T-helper 1 cell treated with Interleukin-12 subunit alpha and Interleukin-12 subunit beta and Interleukin-4 antibody, amounts not matched to agents 30 μg/mL and 1 μg/mL, for 36 hours (primary cell): ENCODE measurements at regions not wholly inside any gene's neighbourhood (a gene's known extent, or its start where the extent isn't known, plus 50 kb on each side); places are given as distances from the start of the nearest gene placed in this dataset.

ENCODE experiments used
- H3K27ac Mint-ChIP-seq: one replicate; pipeline ENCODE4 v1.8.0; 2021; ENCODE audit warnings: mild to moderate bottlenecking, mixed read lengths
- H3K27me3 Mint-ChIP-seq: one replicate; pipeline ENCODE4 v1.8.0; 2021; ENCODE audit warnings: low read depth, mixed read lengths
- H3K36me3 Mint-ChIP-seq: one replicate; pipeline ENCODE4 v1.8.0; 2021; ENCODE audit warnings: low read depth, mixed read lengths
- H3K4me1 Mint-ChIP-seq: one replicate; pipeline ENCODE4 v1.8.0; 2021; ENCODE audit warnings: low read depth, mixed read lengths
- H3K4me3 Mint-ChIP-seq: one replicate; pipeline ENCODE4 v1.8.0; 2021; ENCODE audit warnings: mild to moderate bottlenecking, moderate library complexity, mixed read lengths
- H3K9me3 Mint-ChIP-seq: one replicate; pipeline ENCODE4 v1.8.0; 2021; ENCODE audit warnings: mixed read lengths

GRCh38 chr1:229822026-229822425 lies 196.0 kb downstream of the URB2 start:
- no peaks in the 10 kb centered on the region for H3K36me3 Mint-ChIP-seq
- H3K27me3 Mint-ChIP-seq: no peaks in the 10 kb centered on the region
- no peak overlapping the region for H3K4me3 Mint-ChIP-seq
- H3K27ac Mint-ChIP-seq: no peak overlapping the region
- no peaks in the 10 kb centered on the region for H3K4me1 Mint-ChIP-seq
- H3K9me3 Mint-ChIP-seq: peaks cover 10% of the 10 kb centered on the region

DNA sequence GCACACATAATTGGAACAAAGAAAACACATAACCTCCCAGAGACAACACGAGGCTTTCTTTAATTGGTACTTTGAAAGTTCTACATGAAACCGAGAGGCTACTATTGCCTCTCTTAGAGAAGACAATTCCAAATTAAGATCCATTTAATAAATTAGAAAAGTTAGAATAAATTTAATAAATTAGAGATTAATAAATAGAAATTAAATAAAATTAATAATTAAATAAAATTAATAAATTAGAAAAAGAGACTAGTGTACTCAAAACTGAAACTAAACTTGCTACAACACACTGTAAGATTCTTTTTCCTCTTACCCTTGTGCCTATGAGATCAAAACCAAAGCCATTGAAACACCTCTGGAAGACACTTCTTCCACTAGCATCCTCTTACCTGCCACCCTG lies 199.0 kb downstream of the URB2 start:
- Mint-ChIP-seq H3K9me3 (peaks cover 19% of the 10 kb centered on the region), H3K36me3 (no peaks in the 10 kb centered on the region), H3K4me3 (no peak overlapping the region), H3K27ac (no peak overlapping the region), H3K4me1 (no peaks in the 10 kb centered on the region), H3K27me3 (peaks cover 7% of the 10 kb centered on the region)

DNA sequence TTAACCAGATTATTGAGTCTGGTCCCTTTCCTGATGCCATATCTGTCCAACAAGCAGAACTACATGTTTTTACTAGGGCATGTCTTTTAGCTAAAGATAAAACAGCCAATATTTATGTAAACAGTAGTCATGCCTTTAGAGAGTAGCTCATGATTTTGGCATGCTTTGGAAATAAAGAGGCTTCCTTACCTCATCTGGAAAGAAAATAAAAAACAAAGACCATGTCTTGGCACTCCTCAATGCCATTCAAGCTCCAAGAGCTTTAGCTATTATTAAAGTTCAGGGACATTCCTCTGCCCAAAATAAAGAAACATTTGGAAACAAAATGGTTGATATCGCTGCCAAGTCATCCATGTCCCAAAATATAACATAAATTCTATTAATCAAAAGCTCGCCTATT lies 202.4 kb downstream of the URB2 start:
- peaks cover 19% of the 10 kb centered on the region for H3K9me3 Mint-ChIP-seq
- no peaks in the 10 kb centered on the region for H3K4me1 Mint-ChIP-seq
- no peak overlapping the region for H3K27ac Mint-ChIP-seq
- peaks cover 15% of the 10 kb centered on the region for H3K27me3 Mint-ChIP-seq
- H3K36me3 Mint-ChIP-seq: no peaks in the 10 kb centered on the region
- H3K4me3 Mint-ChIP-seq: no peak overlapping the region

DNA sequence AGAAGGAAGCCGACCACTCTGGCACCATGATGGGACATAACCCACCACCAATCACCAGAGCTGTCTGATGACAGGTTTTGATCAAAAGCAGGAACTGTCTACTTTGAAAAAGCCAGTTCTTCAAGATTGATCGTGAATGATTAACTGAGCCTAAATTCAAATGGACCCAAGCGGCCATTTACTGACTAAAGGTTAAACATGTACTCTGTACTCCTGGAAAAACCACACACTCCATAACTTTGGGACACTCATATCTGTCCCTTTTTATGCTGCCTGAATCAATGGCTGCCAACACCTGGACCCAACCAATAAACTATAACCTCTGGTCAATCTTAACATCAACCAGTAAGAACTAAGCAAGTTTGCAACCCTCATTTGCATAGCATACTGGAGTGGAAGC lies 206.6 kb downstream of the URB2 start:
- Mint-ChIP-seq H3K4me1 (no peaks in the 10 kb centered on the region), H3K4me3 (no peak overlapping the region), H3K9me3 (peaks cover 6% of the 10 kb centered on the region), H3K27ac (no peak overlapping the region), H3K36me3 (no peaks in the 10 kb centered on the region), H3K27me3 (peaks cover 22% of the 10 kb centered on the region)

DNA sequence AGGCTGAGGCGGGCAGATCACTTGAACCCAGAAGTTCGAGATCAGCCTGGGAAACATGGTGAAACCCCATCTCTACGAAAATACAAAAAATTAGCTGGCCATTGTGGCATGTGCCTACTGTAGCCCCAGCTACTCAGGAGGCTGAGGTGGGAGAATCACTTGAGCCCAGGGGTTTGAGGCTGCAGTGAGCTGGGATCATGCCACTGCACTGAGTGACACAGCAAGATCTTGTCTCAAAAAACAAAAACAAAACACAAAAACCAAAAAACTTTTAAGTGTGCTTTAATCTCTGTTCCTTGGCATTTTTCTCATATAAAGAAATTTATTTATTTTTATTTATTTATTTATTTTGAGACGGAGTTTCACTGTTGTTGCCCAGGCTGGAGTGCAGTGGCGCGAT lies 208.2 kb downstream of the URB2 start:
- H3K4me1 Mint-ChIP-seq: no peaks in the 10 kb centered on the region
- H3K4me3 Mint-ChIP-seq: no peak overlapping the region
- H3K9me3 Mint-ChIP-seq: no peaks in the 10 kb centered on the region
- H3K27ac Mint-ChIP-seq: no peak overlapping the region
- peaks cover 17% of the 10 kb centered on the region for H3K27me3 Mint-ChIP-seq
- H3K36me3 Mint-ChIP-seq: no peaks in the 10 kb centered on the region

DNA sequence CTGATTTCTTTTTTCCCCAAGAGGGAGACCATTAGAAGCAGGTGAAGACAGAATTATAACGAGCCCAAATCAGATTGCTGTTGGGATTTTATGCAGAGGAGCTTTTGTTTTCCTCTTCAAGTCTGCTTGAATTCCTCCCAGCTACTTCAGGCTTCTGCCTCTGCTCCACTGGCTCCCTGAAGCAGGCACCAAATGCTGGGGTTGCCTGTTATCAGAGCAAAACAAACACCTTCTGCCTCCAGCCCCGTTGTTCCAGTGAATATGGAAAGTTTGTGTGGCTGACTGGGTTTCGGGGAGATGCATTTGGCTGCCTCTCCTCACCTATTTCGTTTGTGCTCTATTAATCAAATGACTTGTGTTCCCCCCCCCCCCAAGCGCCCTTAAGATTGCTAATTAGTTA lies 209.2 kb downstream of the URB2 start:
- Mint-ChIP-seq H3K27ac (no peak overlapping the region), H3K4me1 (no peaks in the 10 kb centered on the region), H3K9me3 (no peaks in the 10 kb centered on the region), H3K4me3 (no peak overlapping the region), H3K27me3 (peaks cover 22% of the 10 kb centered on the region), H3K36me3 (no peaks in the 10 kb centered on the region)

GRCh38 chr1:229836324-229836723 lies 210.3 kb downstream of the URB2 start:
- Mint-ChIP-seq H3K9me3 (no peaks in the 10 kb centered on the region), H3K27me3 (peaks cover 18% of the 10 kb centered on the region), H3K27ac (no peak overlapping the region), H3K4me3 (no peak overlapping the region), H3K36me3 (no peaks in the 10 kb centered on the region), H3K4me1 (no peaks in the 10 kb centered on the region)

DNA sequence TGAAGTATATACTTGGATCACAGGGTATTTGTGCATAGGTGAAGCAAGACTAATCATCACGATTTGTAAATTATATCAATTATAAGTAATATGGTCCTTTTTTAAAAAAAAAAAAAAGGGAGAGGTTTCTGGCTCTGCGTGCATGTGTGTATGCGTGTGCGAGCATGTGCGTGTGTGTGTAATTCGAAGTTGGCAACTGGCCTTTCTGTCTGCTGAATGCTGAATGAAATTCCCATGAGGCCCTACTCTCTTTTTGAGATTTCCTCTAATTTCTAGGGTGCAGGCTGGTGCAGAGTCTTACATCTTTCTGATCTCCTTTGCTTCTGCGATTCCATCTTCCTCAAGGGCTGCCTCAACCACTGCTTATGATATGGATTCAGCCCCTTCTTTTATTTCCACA lies 212.2 kb downstream of the URB2 start:
- no peak overlapping the region for H3K27ac Mint-ChIP-seq
- no peaks in the 10 kb centered on the region for H3K4me1 Mint-ChIP-seq
- no peaks in the 10 kb centered on the region for H3K9me3 Mint-ChIP-seq
- H3K4me3 Mint-ChIP-seq: no peak overlapping the region
- H3K36me3 Mint-ChIP-seq: no peaks in the 10 kb centered on the region
- H3K27me3 Mint-ChIP-seq: peaks cover 18% of the 10 kb centered on the region

GRCh38 chr1:229839800-229840199 lies 213.8 kb downstream of the URB2 start:
- no peak overlapping the region for H3K27ac Mint-ChIP-seq
- H3K27me3 Mint-ChIP-seq: peaks cover 27% of the 10 kb centered on the region
- H3K9me3 Mint-ChIP-seq: no peaks in the 10 kb centered on the region
- no peak overlapping the region for H3K4me3 Mint-ChIP-seq
- no peaks in the 10 kb centered on the region for H3K4me1 Mint-ChIP-seq
- no peaks in the 10 kb centered on the region for H3K36me3 Mint-ChIP-seq

GRCh38 chr1:229841230-229841629 lies 215.2 kb downstream of the URB2 start:
- no peak overlapping the region for H3K27ac Mint-ChIP-seq
- H3K4me1 Mint-ChIP-seq: no peaks in the 10 kb centered on the region
- peaks cover 38% of the 10 kb centered on the region for H3K27me3 Mint-ChIP-seq
- H3K36me3 Mint-ChIP-seq: no peaks in the 10 kb centered on the region
- H3K9me3 Mint-ChIP-seq: no peaks in the 10 kb centered on the region
- no peak overlapping the region for H3K4me3 Mint-ChIP-seq

GRCh38 chr1:229842302-229843255 lies 216.5 kb downstream of the URB2 start:
- Mint-ChIP-seq H3K4me3 (no peak overlapping the region), H3K9me3 (no peaks in the 10 kb centered on the region), H3K36me3 (no peaks in the 10 kb centered on the region), H3K27ac (no peak overlapping the region), H3K4me1 (no peaks in the 10 kb centered on the region), H3K27me3 (peaks cover 35% of the 10 kb centered on the region)

GRCh38 chr1:229843627-229844238 lies 217.7 kb downstream of the URB2 start:
- no peaks in the 10 kb centered on the region for H3K36me3 Mint-ChIP-seq
- H3K4me3 Mint-ChIP-seq: no peak overlapping the region
- H3K27me3 Mint-ChIP-seq: peaks cover 35% of the 10 kb centered on the region
- H3K9me3 Mint-ChIP-seq: no peaks in the 10 kb centered on the region
- no peaks in the 10 kb centered on the region for H3K4me1 Mint-ChIP-seq
- no peak overlapping the region for H3K27ac Mint-ChIP-seq

DNA sequence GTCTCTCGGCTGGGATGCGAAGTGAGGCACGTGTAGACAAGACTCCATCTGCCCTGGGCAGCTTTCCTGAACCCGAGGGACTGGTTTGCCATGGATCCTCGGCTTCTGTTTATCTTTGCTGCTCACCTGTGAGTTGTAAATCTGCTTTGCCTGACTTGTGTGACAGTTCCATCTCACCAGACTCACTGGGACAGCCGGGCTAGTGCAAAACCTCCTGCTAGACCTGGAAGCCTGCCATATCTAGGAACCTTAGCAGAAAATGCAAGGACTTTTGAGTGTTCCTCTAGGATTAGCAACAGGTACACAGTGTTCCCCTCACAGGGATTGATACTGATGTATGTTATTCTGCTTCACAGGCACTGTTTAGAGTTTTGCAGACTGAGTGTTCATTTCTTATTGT lies 218.6 kb downstream of the URB2 start:
- H3K27me3 Mint-ChIP-seq: peaks cover 33% of the 10 kb centered on the region
- H3K4me3 Mint-ChIP-seq: no peak overlapping the region
- H3K36me3 Mint-ChIP-seq: no peaks in the 10 kb centered on the region
- no peak overlapping the region for H3K27ac Mint-ChIP-seq
- no peaks in the 10 kb centered on the region for H3K9me3 Mint-ChIP-seq
- H3K4me1 Mint-ChIP-seq: no peaks in the 10 kb centered on the region

DNA sequence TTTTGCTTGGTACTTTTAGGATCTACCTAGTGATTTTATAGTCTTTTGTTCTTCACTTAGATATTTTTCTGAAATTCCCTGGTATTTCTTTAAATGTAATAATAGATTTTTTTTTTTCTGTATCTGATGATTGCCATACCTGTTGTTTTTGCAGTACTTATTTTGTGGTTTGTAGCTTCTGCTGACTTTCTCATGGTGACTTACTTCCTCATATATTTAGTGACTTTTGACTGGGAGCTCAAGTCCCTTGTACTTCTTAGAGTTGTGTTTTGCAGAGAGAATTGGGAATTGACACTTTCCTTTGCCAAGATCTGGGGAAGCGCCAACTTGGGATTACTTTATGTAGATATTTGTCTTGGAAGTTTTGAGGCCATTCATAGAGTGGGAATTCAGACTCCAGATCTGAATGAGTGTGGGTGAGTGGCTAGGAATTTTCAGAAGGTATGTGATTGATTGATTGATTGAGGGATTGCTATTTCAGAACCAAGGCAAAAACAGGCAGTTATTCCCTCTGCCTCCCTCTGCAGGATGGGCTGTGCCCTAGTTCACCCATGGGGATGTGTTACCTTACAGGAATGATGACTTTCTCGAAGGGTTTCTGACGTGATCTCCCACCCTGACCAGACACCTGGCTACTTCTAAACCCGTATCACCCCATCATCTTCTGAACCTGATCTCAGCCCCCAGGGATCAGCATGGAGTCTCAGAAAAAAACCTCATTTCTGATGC lies 219.5 kb downstream of the URB2 start:
- no peak overlapping the region for H3K4me3 Mint-ChIP-seq
- peaks cover 35% of the 10 kb centered on the region for H3K27me3 Mint-ChIP-seq
- no peaks in the 10 kb centered on the region for H3K36me3 Mint-ChIP-seq
- no peaks in the 10 kb centered on the region for H3K9me3 Mint-ChIP-seq
- no peaks in the 10 kb centered on the region for H3K4me1 Mint-ChIP-seq
- H3K27ac Mint-ChIP-seq: no peak overlapping the region

DNA sequence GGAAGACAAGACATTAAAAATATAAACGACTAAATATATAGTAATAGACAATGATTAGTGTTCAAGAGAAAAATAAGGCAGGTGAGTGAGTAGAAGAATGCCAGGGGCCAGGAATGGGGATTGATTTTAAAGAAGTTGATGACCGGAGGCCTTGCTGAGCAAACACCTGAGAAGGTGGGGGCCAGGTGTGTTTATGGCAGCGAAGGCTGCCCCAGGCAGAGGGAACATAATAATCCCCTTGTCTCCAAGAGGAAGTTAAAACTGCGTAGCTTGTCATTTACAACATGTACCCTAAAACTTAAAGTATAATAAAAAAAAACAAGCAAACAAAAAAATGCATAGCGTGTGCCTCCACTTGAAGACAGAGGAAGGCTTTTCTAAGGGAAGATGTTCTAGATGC lies 220.3 kb downstream of the URB2 start:
- Mint-ChIP-seq H3K9me3 (no peaks in the 10 kb centered on the region), H3K4me1 (no peaks in the 10 kb centered on the region), H3K27me3 (peaks cover 35% of the 10 kb centered on the region), H3K36me3 (no peaks in the 10 kb centered on the region), H3K4me3 (no peak overlapping the region), H3K27ac (no peak overlapping the region)
